ENCODE measurements at regions not wholly inside any gene's neighbourhood (a gene's known extent, or its start where the extent isn't known, plus 50 kb on each side); places are given as distances from the start of the nearest gene placed in this dataset.

GRCh38 chr12:17414596-17414995 lies 675.4 kb downstream of the RERGL start:
- no peaks in the 10 kb centered on the region for H3K27me3 ChIP-seq (replicated peaks; ENCODE audit: insufficient read depth, low read length)
- H3K4me2 ChIP-seq (ENCODE audit: low read depth, low read length): no peak overlapping the region
- no peaks in the 10 kb centered on the region for H3K4me1 ChIP-seq (ENCODE audit: low read length)
- H4K20me1 ChIP-seq (ENCODE audit: insufficient read depth, low read length): no peaks in the 10 kb centered on the region
- TF ChIP-seq EZH2phosphoT487 (IDR thresholded peaks at IDR 0.05; ENCODE audit: low read length) (no peak), CTCF (IDR thresholded peaks at IDR 0.05; ENCODE audit: low read length) (no peak), EZH2 (optimal IDR thresholded peaks at IDR 0.05; ENCODE audit: low read depth, low read length) (no peak)
- H2AFZ ChIP-seq (ENCODE audit: low read length): no peak overlapping the region
- no peaks in the 10 kb centered on the region for H3F3A ChIP-seq (ENCODE audit: insufficient read depth, low read length)
- no peak overlapping the region for H3K27ac ChIP-seq (ENCODE audit: low read length)
- no peaks in the 10 kb centered on the region for H3K79me2 ChIP-seq (ENCODE audit: low read length)
- no peaks in the 10 kb centered on the region for H3K36me3 ChIP-seq (replicated peaks; ENCODE audit: insufficient read depth, low read length)
- H3K4me3 ChIP-seq (ENCODE audit: low read length): no peak overlapping the region
- no peaks in the 10 kb centered on the region for H3K9me2 ChIP-seq (replicated peaks; ENCODE audit: insufficient read depth, low read length)
- no peak for DNase-seq
- H3K9ac ChIP-seq (ENCODE audit: low read length): no peak overlapping the region
- no peaks in the 10 kb centered on the region for H3K9me3 ChIP-seq (replicated peaks; ENCODE audit: insufficient read depth, low read length)

GRCh38 chr12:17411662-17412061 lies 678.3 kb downstream of the RERGL start:
- Histone ChIP-seq H3K4me3 (ENCODE audit: low read length) (no peak overlapping the region), H4K20me1 (ENCODE audit: insufficient read depth, low read length) (no peaks in the 10 kb centered on the region), H3K9me2 (replicated peaks; ENCODE audit: insufficient read depth, low read length) (no peaks in the 10 kb centered on the region), H3K27ac (ENCODE audit: low read length) (no peak overlapping the region), H3K79me2 (ENCODE audit: low read length) (no peaks in the 10 kb centered on the region), H3K9ac (ENCODE audit: low read length) (no peak overlapping the region), H3K4me2 (ENCODE audit: low read depth, low read length) (no peak overlapping the region), H3K9me3 (replicated peaks; ENCODE audit: insufficient read depth, low read length) (no peaks in the 10 kb centered on the region), H3K36me3 (replicated peaks; ENCODE audit: insufficient read depth, low read length) (no peaks in the 10 kb centered on the region), H3K4me1 (ENCODE audit: low read length) (no peaks in the 10 kb centered on the region), H3F3A (ENCODE audit: insufficient read depth, low read length) (no peaks in the 10 kb centered on the region), H3K27me3 (replicated peaks; ENCODE audit: insufficient read depth, low read length) (no peaks in the 10 kb centered on the region), H2AFZ (ENCODE audit: low read length) (no peak overlapping the region)
- no peak for DNase-seq
- TF ChIP-seq EZH2 (optimal IDR thresholded peaks at IDR 0.05; ENCODE audit: low read depth, low read length) (no peak), CTCF (IDR thresholded peaks at IDR 0.05; ENCODE audit: low read length) (no peak), EZH2phosphoT487 (IDR thresholded peaks at IDR 0.05; ENCODE audit: low read length) (no peak)

- no peak overlapping the region for H3K9ac ChIP-seq (ENCODE audit: low read length)
- H3K4me1 ChIP-seq (ENCODE audit: low read length): no peaks in the 10 kb centered on the region
- no peaks in the 10 kb centered on the region for H3K9me2 ChIP-seq (replicated peaks; ENCODE audit: insufficient read depth, low read length)
- no peak overlapping the region for H3K4me3 ChIP-seq (ENCODE audit: low read length)
- no peaks in the 10 kb centered on the region; the same call in 1 of the 2 replicates for H4K20me1 ChIP-seq (ENCODE audit: insufficient read depth, low read length)
- DNase-seq: no peak
- no peaks in the 10 kb centered on the region for H3K27me3 ChIP-seq (replicated peaks; ENCODE audit: insufficient read depth, low read length)
- H3K79me2 ChIP-seq (ENCODE audit: low read length): no peaks in the 10 kb centered on the region
- H3K36me3 ChIP-seq (replicated peaks; ENCODE audit: insufficient read depth, low read length): no peaks in the 10 kb centered on the region
- H3K27ac ChIP-seq (ENCODE audit: low read length): no peak overlapping the region
- no peak overlapping the region for H2AFZ ChIP-seq (ENCODE audit: low read length)
- no peaks in the 10 kb centered on the region for H3F3A ChIP-seq (ENCODE audit: insufficient read depth, low read length)
- no peaks in the 10 kb centered on the region for H3K9me3 ChIP-seq (replicated peaks; ENCODE audit: insufficient read depth, low read length)
- H3K4me2 ChIP-seq (ENCODE audit: low read depth, low read length): no peak overlapping the region
- no peak for TF ChIP-seq EZH2phosphoT487 (IDR thresholded peaks at IDR 0.05; ENCODE audit: low read length)
- no peak for TF ChIP-seq EZH2 (optimal IDR thresholded peaks at IDR 0.05; ENCODE audit: low read depth, low read length)
- no peak for TF ChIP-seq CTCF (IDR thresholded peaks at IDR 0.05; ENCODE audit: low read length)
These were observed 701.3 kb downstream of the RERGL start for GRCh38 chr12:17388679-17389078.

All from MM.1S (cell line).